MV-4-11 (cell line): ENCODE measurements at regions not wholly inside any gene's neighbourhood (a gene's known extent, or its start where the extent isn't known, plus 50 kb on each side); places are given as distances from the start of the nearest gene placed in this dataset.
"Not testable (repeated sequence)": the region's sequence is repeated elsewhere in the genome, so short reads cannot be mapped to it uniquely, and the experiment has no call there.

ENCODE experiments used
- DNase-seq: peaks from one replicate; lab custom pipeline; 2025; lab: John Stamatoyannopoulos, UW

DNA sequence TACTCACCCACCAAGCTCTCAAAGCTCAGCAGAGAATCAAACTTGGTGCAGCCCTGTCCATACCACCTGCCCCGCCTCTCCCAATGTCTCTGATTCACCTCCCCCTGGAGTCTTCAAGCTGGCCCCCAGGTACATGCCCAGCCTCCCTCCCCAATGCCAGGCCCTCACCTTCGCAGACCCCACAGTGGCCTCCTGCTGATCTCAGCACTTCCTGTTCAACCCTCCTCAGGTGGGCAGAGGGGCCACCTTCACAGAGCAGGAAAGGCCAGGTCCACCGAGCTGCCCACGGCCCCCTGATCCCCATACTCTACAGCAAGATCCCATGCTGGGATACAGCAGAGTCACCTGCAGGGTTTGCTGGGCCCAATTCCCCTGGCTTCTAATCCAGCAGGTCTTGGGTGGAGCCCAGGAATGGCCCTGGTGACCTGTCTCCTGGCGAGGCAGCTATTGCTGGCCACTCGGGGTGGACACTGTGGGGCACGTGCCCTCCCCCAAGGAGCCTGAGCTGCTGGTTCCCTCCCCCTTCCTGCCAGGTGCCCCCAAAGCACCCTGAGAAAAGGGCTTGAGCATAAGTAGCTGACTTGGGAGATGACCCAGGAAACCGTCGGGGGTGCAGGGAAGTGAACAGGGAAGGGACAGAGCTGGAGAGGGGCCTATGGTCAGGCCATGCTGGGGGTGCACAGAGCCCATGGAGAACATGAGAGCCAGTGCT, 150.7 kb downstream of the BRD1 start:
- no peak for DNase-seq

GRCh38 chr22:49676230-49676629, 151.4 kb downstream of the BRD1 start:
- DNase-seq, result no peak

DNA sequence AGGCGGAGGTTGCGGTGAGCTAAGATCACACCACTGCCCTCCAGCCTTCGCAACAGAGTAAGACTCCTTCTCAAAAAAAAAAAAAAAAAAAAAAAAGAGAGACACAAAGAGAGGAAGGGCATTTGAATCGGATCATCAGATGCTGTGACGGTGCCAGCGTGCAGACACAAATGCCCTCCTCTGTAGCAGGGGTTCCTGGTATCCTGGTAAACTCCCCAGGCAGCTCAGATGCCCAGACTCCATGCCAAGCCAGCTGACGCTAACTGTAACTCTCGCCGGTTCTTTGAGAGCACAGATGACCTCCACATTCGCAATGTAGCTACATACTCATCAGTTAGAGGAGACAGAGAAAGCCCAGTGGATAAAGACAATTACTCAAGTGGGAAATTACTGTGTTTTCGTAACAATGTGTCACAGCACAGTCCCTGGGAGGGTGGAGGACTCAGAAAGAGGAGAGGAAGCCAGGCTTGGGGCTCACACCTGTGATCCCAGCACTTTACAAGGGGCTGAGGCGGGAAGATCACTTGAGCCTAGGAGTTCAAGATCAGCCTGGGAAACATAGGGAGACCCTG, 153.1 kb downstream of the BRD1 start:
- DNase-seq, result no peak

DNA sequence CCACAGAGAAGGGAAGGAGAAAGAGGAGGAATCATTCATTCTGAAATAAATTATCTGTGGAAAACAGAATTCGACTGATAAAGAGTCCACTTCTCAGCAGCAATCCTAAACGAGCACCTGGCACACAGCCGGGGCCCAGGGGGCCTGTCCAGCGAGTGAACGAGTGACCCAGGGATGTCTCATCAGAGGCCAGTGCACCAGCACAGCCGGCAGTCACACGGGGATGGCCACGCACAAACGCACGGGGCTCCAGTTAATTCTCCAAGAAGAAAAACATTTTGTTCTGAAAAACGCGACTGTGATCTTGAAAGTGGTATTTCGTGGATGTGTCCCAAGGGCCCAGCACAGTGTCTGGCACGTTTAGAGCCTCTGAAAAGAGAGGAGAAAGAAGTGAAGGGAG, 154.6 kb downstream of the BRD1 start:
- DNase-seq, result no peak

GRCh38 chr22:49672014-49672516, 155.6 kb downstream of the BRD1 start:
- DNase-seq, result no peak

DNA sequence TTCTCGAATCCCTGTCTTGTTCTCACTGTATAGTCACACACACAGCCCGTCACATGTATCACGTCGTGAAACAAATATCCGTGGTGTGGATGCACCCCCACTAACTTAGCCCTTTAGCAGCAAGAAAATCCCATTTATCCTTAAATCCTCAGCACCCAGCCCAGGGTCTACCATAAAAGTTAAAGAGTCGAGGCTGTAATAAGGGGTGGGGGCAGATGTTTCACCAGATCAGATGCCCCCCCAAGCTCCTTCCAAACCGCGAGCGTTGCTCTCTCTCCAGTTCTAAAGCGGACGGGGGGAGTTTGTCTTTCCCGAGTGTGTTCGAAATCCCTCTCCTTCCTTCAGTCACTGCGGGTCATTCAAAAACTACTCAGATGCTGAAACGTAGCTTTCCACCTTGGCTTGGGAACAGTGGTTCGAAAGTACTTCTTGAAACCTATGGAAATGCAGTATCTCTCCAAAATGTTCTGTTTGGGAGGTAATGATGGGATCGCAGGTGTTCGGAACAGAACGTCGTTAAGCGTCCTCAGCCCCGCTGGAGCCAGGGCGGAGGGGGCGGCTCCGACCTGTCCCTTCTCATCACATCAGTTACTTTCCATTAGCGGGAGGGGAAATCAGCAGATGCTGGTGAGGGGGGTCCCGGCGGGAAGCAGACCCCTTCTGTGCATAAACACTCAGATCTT, 156.2 kb downstream of the BRD1 start:
- no peak for DNase-seq

GRCh38 chr22:49670456-49671330, 157.0 kb downstream of the BRD1 start:
- no peak for DNase-seq

- not testable (repeated sequence) for DNase-seq
These were observed 157.7 kb downstream of the BRD1 start for GRCh38 chr22:49669969-49670455.

DNA sequence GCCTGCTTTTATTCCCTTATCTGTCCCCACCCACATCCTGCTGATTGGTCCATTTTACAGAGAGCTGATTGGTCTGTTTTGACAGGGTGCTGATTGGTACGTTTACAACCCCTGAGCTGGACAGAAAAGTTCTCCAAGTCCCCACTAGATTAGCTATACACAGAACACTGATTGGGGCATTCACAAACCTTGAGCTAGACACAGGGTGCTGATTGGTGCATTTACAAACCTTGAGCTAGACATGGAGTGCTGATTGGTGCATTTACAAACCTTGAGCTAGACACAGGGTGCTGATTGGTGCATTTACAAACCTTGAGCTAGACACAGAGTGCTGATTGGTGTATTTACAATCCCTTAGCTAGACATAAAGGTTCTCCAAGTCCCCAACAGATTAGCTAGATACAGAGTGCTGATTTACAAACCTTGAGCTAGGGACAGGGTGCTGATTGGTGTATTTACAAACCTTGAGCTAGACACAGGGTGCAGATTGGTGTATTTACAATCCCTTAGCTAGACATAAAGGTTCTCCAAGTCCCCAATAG, 158.2 kb downstream of the BRD1 start:
- DNase-seq, result not testable (repeated sequence)

DNA sequence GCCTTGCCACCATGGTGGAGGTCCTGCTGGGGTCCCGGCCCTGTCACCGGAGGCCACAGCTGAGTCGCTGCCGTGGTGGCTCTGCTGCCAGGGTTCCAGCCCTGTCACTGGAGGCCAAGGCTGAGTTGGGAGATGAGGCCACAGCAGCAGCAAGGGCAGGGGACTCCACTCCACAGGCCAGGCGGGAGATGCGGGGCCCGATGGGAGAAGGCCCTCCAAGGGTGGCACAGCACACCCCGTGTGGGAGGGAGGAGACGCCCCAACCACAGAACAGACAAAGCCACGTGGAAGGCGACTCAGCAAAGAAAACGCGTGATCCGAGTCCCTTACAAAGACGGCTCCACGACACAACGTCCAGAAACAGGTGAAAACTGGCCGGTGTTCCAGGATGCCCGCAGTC, 159.3 kb downstream of the BRD1 start:
- DNase-seq, result no peak

GRCh38 chr22:49667236-49667635, 160.4 kb downstream of the BRD1 start:
- DNase-seq, result peak; percentile 4

DNA sequence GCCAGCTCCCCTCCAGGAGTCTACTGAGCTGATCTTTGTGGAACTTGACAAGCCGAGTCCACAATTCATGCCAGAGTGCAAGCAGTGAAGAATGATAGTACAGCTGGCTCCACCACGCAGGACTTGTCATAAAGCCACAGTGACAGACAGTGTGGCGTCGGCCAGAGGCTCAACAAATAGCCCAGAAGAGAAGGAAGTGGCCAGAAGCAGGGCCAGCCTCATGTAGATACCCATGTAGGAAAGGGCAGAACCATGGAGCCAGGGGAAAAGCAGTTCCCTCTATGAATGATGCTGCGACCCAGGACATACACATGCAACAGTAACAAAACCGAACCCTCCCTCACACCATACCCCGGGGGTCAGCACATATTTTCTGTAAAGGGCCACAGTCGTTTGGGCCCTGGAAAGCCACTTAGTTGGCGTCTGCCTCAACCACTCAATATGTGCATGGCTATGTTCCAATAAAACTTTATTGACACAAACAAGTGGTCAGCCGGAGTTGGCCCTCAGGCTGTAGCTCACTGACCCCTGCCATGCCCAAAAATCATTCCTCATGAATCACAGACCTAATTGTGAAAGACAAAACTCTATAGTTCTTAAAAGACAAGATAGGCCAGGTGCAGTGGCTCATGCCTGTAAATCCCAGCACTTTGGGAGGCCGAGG, 161.4 kb downstream of the BRD1 start:
- DNase-seq, result no peak

- DNase-seq, result no peak
These were observed 162.8 kb downstream of the BRD1 start for GRCh38 chr22:49664891-49665290.

- DNase-seq, result no peak
These were observed 163.2 kb downstream of the BRD1 start for GRCh38 chr22:49664371-49664881.

DNA sequence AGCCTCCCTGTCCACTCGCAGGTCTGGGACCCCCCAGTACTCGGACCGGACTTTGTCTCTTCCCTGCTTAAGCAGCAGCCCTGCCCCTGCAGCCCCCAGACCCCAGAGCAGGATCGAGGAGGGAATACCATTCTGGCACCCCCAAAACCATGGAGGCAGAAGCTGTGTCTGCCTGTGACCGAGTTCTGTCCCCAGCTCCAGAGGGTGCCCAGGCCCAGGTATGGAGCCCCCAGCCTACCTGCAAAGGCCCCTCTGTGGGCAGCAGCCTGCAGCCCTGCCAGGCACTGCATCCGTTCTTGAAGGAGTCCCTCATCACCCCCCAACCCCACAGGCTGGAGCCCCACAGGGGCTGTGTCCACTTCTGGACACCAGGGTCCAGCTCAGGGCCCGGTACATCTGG, 163.8 kb downstream of the BRD1 start:
- no peak for DNase-seq

DNA sequence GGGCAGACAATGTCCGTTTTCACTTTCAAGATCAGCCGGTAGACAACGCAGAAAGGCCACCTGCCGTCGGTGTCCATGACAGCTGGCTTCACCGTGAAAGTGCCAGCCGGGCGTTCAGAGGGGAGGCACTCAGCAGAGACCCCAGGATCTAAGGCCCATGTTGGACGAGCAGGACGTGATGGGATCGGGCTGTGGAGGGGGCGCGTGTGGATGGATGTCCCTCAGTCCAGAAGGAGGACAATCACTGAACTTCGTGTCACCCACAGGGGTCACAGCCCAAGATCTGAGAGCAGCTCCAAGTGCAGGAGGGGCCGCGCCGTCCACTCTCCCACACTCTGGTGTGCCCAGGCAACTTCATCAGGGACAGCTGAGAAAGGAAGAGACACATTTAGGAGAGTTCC, 164.4 kb downstream of the BRD1 start:
- no peak for DNase-seq

DNA sequence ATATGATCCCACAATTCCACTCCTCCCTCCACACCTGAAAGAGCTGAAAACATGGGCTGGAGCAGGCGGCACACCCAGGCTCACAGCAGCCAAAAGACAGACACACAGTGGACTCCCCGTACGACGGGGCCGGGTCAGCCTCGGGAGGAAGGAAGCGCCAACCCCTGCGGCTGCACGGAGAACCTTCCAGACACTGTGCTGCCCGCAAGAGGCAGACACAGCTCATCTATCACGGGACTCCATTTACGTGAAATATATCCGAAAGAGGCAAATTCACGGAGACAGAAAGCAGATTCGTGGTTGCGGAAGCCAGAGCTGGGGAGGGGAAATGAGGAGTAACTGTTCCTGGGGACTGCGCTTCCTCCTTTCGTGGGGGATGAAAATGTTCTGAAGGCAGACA, 165.0 kb downstream of the BRD1 start:
- DNase-seq, result no peak

DNA sequence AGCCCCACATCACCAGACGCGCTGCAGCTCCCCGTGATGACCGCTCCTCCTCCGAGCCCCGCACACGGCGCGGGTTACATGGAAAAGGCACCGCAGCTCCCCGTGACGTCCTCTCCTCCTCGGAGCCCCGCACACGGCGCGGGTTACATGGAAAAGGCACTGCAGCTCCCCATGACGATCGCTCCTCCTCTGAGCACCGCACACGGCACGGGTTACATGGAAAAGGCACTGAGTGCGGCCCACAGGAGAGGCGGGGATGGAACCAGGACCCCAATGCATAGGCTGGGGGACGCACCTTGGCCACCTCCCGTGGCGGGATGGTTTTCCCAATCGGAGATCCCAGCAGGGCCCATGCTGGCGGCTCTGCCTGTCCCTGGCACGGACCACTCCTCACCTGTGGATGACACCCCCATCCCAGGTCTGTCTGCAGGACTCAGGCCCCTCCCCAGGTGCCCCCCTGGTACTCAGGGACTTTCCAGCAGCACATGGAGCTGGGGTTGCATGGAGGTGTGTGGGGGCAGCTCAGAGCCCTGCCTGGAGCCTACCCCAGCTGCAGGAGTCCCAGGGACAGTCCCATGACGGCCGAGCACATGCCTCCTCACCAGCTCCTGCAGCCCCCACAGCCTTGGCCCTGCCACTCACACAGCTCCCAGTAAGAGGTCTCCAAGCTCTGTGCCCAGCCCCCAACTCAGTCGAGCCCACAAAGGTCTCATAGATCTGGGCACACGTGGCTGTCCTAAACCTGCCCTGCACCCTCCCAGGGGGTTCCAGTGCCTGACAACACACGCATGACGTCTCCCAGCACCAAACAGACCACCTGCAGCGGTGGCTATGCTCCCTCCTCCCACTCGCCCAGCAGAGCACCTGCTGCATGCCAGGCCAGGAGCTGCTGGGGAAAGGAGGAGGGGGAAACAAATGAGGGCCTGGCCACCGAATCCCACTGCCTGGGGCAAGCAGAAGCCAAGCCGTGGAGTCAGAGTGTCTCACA, 166.6 kb downstream of the BRD1 start:
- no peak for DNase-seq

DNA sequence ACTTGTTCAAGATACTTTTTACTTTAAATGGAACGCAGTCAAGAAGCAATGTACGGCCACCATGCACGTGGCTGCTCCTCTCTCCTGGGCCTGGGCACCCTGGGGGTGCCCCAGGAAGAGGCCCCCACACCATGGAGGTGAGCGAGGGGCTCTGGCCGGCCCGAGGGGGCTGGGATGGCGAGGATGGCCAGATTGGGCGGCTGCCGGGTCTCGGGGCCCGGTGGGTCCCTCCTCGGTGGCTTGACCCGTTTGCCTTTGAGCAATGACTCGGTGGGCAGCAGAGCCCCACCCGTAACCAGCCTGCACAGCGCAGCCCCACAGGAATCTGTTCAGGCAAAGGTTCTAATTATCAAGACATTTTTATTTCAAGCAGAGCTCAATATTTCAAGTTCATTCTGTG, 167.4 kb downstream of the BRD1 start:
- no peak for DNase-seq

- DNase-seq, result no peak
These were observed 167.8 kb downstream of the BRD1 start for GRCh38 chr22:49659924-49660315.
